HepG2 (cell line): ENCODE measurements at regions not wholly inside any gene's neighbourhood (a gene's known extent, or its start where the extent isn't known, plus 50 kb on each side); places are given as distances from the start of the nearest gene placed in this dataset.

Experiments used
- ATAC-seq: fragments of 200-7000 bp; cut with Tn5 transposase; 3 replicates; pipeline ENCODE4 v1.9.1; 2020; ENCODE audit warnings: mild to moderate bottlenecking, moderate library complexity
- BruUV-seq: library from RNA; stranded (reverse); fragments of 400-500 nt; replicated peaks from 2 replicates; lab custom pipeline; 2021; lab: Mats Ljungman, UMichigan
- CTCF ChIA-PET: fragments of 300-600 bp; formaldehyde crosslinking; extraction: SDS; loops from one replicate; lab custom pipeline; 2021; ENCODE audit warnings: low total read pairs, inconsistent platforms, low intra/inter-chr PET ratio; lab: Yijun Ruan, JAX
- POLR2A ChIA-PET: fragments of 350-600 bp; sonication (Branson Sonifier 250); formaldehyde crosslinking; loops from one replicate; lab custom pipeline; 2020; ENCODE audit warnings: antibody characterized with exemption, inconsistent platforms; lab: Yijun Ruan, JAX
- DNase-seq: peaks from one replicate; pipeline ENCODE4 v3.0.0-alpha.2; 2015; ENCODE audit warnings: low spot score
- FAIRE-seq: peaks from 3 replicates; lab custom pipeline; 2011; peaks lifted over from hg19 to GRCh38; lab: Jason Lieb, UNC
- H2AFZ ChIP-seq: one replicate; pipeline ENCODE4 v1.6.1; 2011; ENCODE audit warnings: low read length, inconsistent platforms
- H3K27ac ChIP-seq: fragments of 300-600 bp; 3 replicates; pipeline ENCODE4 v1.8.0; 2011; ENCODE audit warnings: mixed run types, mild to moderate bottlenecking, mixed read lengths, low read length, inconsistent platforms; ENCODE audit not compliant: insufficient read depth; ENCODE audit errors: extremely low read length
- H3K27me3 ChIP-seq, 2 experiments: fragments of 200-600 bp in 1 of 2; 2 replicates in 1 of 2; 3 replicates in 1 of 2; pipeline versions ENCODE4 v1.6.0 to v1.8.0; 2011; ENCODE audit warnings: low read length in 2 of 2, mild to moderate bottlenecking in 2 of 2, moderate library complexity in 2 of 2, inconsistent platforms in 1 of 2; ENCODE audit not compliant: insufficient read depth in 2 of 2, control insufficient read depth in 1 of 2
- H3K36me3 ChIP-seq, 2 experiments: fragments of 200-600 bp in 1 of 2; replicated peaks in 1 of 2; 2 replicates in 1 of 2; 3 replicates in 1 of 2; pipeline versions ENCODE4 v1.5.1 to v1.8.0; 2011; ENCODE audit warnings: low read length in 2 of 2, inconsistent platforms in 1 of 2; ENCODE audit not compliant: insufficient read depth in 2 of 2, control insufficient read depth in 1 of 2
- H3K4me1 ChIP-seq: 2 replicates; pipeline ENCODE4 v1.5.1; 2012; ENCODE audit warnings: low read length, inconsistent platforms; ENCODE audit not compliant: insufficient read depth
- H3K4me2 ChIP-seq: 2 replicates; pipeline ENCODE4 v1.6.0; 2011; ENCODE audit warnings: low read depth, low read length, inconsistent platforms
- H3K4me3 ChIP-seq, 3 experiments: fragments of 200-600 bp in 1 of 3; sonication (generic), shearing (Covaris generic) in 1 of 3; replicated peaks in 1 of 3; 2 replicates each; pipeline ENCODE4 v1.5.1; 2011 to 2016; ENCODE audit warnings: low read length in 3 of 3, inconsistent platforms in 2 of 3, low read depth in 2 of 3, mild to moderate bottlenecking in 2 of 3, control low read depth in 1 of 3, mixed read lengths in 1 of 3; ENCODE audit not compliant: insufficient read depth in 1 of 3
- H3K79me2 ChIP-seq: one replicate; pipeline ENCODE4 v1.6.1; 2011; ENCODE audit warnings: low read length, inconsistent platforms; ENCODE audit not compliant: insufficient read depth
- H3K9ac ChIP-seq: 2 replicates; pipeline ENCODE4 v1.6.0; 2011; ENCODE audit warnings: mild to moderate bottlenecking, low read depth, low read length, inconsistent platforms; ENCODE audit not compliant: insufficient read depth
- H3K9me3 ChIP-seq: 2 replicates; pipeline ENCODE4 v1.5.1; 2012; ENCODE audit warnings: mild to moderate bottlenecking, low read length
- H4K20me1 ChIP-seq: 2 replicates; pipeline ENCODE4 v1.6.0; 2011; ENCODE audit warnings: inconsistent platforms, mild to moderate bottlenecking, low read length, moderate library complexity; ENCODE audit not compliant: insufficient read depth
- BRCA1 ChIP-seq: sonication (generic); formaldehyde crosslinking; IDR thresholded peaks from 2 replicates; pipeline ENCODE4 v1.4.0; 2020; ENCODE audit warnings: missing genetic modification reagents
- GATAD1 ChIP-seq: IDR thresholded peaks from 2 replicates; pipeline ENCODE4 v1.6.1; 2016; ENCODE audit warnings: missing genetic modification reagents, missing compliant biosample characterization
- MED13 ChIP-seq: sonication (generic); formaldehyde crosslinking; IDR thresholded peaks from 2 replicates; pipeline ENCODE4 v1.5.0; 2020; ENCODE audit warnings: missing genetic modification reagents
- ZFP36L1 ChIP-seq: sonication (generic); formaldehyde crosslinking; IDR thresholded peaks from 2 replicates; pipeline ENCODE4 v1.8.0; 2022; ENCODE audit warnings: mild to moderate bottlenecking, missing genetic modification reagents, moderate library complexity
- ZFP37 ChIP-seq: sonication (generic); formaldehyde crosslinking; IDR thresholded peaks from 2 replicates; pipeline ENCODE4 v1.4.0; 2020; ENCODE audit warnings: missing genetic modification reagents, borderline replicate concordance
- ZNF251 ChIP-seq: sonication (generic); formaldehyde crosslinking; IDR thresholded peaks from 2 replicates; pipeline ENCODE4 v1.9.0; 2021; ENCODE audit warnings: mild to moderate bottlenecking, missing genetic modification reagents
- ZNF546 ChIP-seq: sonication (generic); formaldehyde crosslinking; conservative IDR thresholded peaks from 2 replicates; pipeline ENCODE4 v1.8.1; 2023; ENCODE audit warnings: mild to moderate bottlenecking, missing genetic modification reagents
- ZNF670 ChIP-seq: sonication (generic); formaldehyde crosslinking; IDR thresholded peaks from 2 replicates; pipeline ENCODE4 v1.8.0; 2022; ENCODE audit warnings: mild to moderate bottlenecking, missing genetic modification reagents, borderline replicate concordance
- ZZZ3 ChIP-seq: sonication (generic); formaldehyde crosslinking; IDR thresholded peaks from 2 replicates; pipeline ENCODE4 v1.4.0; 2020; ENCODE audit warnings: missing genetic modification reagents, mild to moderate bottlenecking, borderline replicate concordance
- WGBS: methylation state at CpG from one replicate; pipeline ENCODE4 v1.1.6; 2017; ENCODE audit warnings: low lambda C conversion rate; 5-methylcytosine and 5-hydroxymethylcytosine counted together
- in situ Hi-C: cut with HindIII; loops from 2 replicates; pipeline ENCODE4 v1.10.0; 2017; ENCODE audit warnings: low pct_unique_long_range_greater_than_20kb; ENCODE audit not compliant: extremely low pct_ligation_motif_present
- intact Hi-C: fragments of 100-400 bp; cut with micrococcal nuclease; formaldehyde crosslinking; loops from one replicate; pipeline ENCODE4 v1.10.0; 2022; ENCODE audit not compliant: unreplicated experiment
- TF ChIP-seq, protein P1 (sequence below), 2 experiments: IDR thresholded peaks; 2 replicates each; pipeline ENCODE4 v1.6.1; 2011 to 2012; ENCODE audit warnings: low read length in 2 of 2, borderline replicate concordance in 1 of 2, low read depth in 1 of 2, mild to moderate bottlenecking in 1 of 2, moderate library complexity in 1 of 2
- TF ChIP-seq, protein P2 (sequence below): sonication (generic); formaldehyde crosslinking; conservative IDR thresholded peaks from 2 replicates; pipeline ENCODE4 v1.4.0; 2020; ENCODE audit warnings: missing genetic modification reagents
- TF ChIP-seq, protein P3 (sequence below): sonication (generic); formaldehyde crosslinking; IDR thresholded peaks from 2 replicates; pipeline ENCODE4 v1.5.0; 2020; ENCODE audit warnings: mild to moderate bottlenecking, missing genetic modification reagents
- TF ChIP-seq, protein P4 (sequence below): sonication (generic); formaldehyde crosslinking; IDR thresholded peaks from 2 replicates; pipeline ENCODE4 v1.4.0; 2020; ENCODE audit warnings: mild to moderate bottlenecking, missing genetic modification reagents
- TF ChIP-seq, protein P5 (sequence below): sonication (generic); formaldehyde crosslinking; IDR thresholded peaks from 2 replicates; pipeline ENCODE4 v1.8.1; 2023; ENCODE audit warnings: mild to moderate bottlenecking, missing genetic modification reagents, borderline replicate concordance

DNA sequence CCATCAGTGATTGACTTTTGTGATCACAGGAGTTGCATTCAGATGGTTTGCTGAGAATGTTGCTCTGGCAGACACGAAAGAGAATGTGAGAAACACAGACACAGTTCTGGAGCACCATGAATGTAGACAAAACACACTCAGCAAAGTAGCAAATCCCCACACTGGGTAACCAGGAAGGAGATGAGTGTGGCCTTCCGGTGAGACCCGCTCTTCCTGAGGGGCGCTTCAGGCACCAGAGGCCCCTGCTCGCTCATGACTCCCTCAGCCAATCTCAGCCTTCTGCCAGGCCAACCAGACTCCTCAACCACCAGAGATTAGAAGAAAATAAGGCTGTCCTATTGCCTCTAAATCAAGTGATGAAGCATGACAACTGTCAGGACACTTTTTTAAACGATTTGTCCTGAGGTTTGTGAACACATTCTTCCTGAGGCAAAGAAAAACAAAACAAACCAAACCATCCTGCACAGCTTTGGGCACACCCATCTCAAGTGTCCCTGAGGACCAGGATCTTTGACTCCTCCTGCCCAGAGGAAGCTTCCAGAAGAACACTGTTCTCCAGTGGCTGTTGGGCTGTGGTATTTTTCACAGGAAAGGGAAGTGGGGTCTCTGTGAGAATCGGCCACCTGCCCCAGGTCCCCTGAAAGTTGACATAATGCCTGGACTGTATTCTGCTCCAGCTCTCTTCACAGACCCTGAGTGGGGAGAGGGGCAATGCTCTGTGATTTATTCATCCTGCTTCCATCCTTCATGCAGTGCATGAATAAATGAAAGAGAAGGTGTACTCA is 152.8 kb downstream of the BCL11A start (continued):
- TF ChIP-seq, protein P1, sequence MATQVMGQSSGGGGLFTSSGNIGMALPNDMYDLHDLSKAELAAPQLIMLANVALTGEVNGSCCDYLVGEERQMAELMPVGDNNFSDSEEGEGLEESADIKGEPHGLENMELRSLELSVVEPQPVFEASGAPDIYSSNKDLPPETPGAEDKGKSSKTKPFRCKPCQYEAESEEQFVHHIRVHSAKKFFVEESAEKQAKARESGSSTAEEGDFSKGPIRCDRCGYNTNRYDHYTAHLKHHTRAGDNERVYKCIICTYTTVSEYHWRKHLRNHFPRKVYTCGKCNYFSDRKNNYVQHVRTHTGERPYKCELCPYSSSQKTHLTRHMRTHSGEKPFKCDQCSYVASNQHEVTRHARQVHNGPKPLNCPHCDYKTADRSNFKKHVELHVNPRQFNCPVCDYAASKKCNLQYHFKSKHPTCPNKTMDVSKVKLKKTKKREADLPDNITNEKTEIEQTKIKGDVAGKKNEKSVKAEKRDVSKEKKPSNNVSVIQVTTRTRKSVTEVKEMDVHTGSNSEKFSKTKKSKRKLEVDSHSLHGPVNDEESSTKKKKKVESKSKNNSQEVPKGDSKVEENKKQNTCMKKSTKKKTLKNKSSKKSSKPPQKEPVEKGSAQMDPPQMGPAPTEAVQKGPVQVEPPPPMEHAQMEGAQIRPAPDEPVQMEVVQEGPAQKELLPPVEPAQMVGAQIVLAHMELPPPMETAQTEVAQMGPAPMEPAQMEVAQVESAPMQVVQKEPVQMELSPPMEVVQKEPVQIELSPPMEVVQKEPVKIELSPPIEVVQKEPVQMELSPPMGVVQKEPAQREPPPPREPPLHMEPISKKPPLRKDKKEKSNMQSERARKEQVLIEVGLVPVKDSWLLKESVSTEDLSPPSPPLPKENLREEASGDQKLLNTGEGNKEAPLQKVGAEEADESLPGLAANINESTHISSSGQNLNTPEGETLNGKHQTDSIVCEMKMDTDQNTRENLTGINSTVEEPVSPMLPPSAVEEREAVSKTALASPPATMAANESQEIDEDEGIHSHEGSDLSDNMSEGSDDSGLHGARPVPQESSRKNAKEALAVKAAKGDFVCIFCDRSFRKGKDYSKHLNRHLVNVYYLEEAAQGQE (IDR thresholded peaks at IDR 0.05; ENCODE audit: borderline replicate concordance in 1 of 2, low read depth in 1 of 2, low read length in 2 of 2): no peak
- no peak for TF ChIP-seq GATAD1 (CRISPR knock-in tag)

DNA sequence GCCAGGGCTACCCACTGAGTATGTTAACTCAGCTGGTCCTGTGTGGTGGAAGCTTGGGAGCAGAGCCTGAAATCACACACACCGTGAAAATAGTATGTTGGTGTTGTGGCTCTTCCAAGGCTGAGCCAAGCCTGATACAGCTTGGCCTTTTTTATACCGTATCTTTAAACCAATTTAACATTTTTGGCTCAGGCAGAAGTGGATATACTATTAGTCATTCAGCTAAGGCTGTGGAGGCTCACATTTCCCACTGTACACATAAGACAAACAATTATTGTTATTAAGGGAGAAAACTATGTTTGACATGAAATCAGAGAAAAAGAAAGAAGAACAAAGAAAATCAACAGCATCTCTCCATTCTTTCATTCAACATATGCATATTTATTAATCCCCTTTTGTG is 159.0 kb downstream of the BCL11A start:
- ATAC-seq (no peak), FAIRE-seq (no peak), DNase-seq (no peak)
- peaks cover 0 to 10% of the 10 kb centered on the region in 2 experiments; a peak in 2 of 5 replicates for H3K27me3 ChIP-seq
- no peaks in the 10 kb centered on the region for H3K9me3 ChIP-seq
- in situ Hi-C loops (no loop called here), intact Hi-C loops (no loop called here)
- H3K27ac ChIP-seq: no peak overlapping the region
- no peaks in the 10 kb centered on the region for H4K20me1 ChIP-seq
- no TSS peak for BruUV-seq
- H3K36me3 ChIP-seq: no peaks in the 10 kb centered on the region
- ChIA-PET POLR2A (no interaction called here), CTCF (no interaction called here)
- H3K4me2 ChIP-seq: no peak overlapping the region
- H2AFZ ChIP-seq: no peak overlapping the region
- H3K9ac ChIP-seq: no peak overlapping the region
- no peaks in the 10 kb centered on the region for H3K79me2 ChIP-seq
- WGBS: 43% methylated on average over 2 of the region's 2 CpGs
- no peak overlapping the region for H3K4me3 ChIP-seq
- no peaks in the 10 kb centered on the region for H3K4me1 ChIP-seq
- TF ChIP-seq, protein P2, sequence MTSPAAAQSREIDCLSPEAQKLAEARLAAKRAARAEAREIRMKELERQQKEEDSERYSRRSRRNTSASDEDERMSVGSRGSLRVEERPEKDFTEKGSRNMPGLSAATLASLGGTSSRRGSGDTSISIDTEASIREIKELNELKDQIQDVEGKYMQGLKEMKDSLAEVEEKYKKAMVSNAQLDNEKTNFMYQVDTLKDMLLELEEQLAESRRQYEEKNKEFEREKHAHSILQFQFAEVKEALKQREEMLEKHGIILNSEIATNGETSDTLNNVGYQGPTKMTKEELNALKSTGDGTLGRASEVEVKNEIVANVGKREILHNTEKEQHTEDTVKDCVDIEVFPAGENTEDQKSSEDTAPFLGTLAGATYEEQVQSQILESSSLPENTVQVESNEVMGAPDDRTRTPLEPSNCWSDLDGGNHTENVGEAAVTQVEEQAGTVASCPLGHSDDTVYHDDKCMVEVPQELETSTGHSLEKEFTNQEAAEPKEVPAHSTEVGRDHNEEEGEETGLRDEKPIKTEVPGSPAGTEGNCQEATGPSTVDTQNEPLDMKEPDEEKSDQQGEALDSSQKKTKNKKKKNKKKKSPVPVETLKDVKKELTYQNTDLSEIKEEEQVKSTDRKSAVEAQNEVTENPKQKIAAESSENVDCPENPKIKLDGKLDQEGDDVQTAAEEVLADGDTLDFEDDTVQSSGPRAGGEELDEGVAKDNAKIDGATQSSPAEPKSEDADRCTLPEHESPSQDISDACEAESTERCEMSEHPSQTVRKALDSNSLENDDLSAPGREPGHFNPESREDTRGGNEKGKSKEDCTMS (CRISPR knock-in tag): no peak
- no peak for TF ChIP-seq MED13 (CRISPR knock-in tag)
- TF ChIP-seq, protein P3, sequence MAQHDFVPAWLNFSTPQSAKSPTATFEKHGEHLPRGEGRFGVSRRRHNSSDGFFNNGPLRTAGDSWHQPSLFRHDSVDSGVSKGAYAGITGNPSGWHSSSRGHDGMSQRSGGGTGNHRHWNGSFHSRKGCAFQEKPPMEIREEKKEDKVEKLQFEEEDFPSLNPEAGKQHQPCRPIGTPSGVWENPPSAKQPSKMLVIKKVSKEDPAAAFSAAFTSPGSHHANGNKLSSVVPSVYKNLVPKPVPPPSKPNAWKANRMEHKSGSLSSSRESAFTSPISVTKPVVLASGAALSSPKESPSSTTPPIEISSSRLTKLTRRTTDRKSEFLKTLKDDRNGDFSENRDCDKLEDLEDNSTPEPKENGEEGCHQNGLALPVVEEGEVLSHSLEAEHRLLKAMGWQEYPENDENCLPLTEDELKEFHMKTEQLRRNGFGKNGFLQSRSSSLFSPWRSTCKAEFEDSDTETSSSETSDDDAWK: no peak
- TF ChIP-seq, protein P4, sequence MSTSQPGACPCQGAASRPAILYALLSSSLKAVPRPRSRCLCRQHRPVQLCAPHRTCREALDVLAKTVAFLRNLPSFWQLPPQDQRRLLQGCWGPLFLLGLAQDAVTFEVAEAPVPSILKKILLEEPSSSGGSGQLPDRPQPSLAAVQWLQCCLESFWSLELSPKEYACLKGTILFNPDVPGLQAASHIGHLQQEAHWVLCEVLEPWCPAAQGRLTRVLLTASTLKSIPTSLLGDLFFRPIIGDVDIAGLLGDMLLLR (CRISPR knock-in tag): no peak
- TF ChIP-seq, protein P5, sequence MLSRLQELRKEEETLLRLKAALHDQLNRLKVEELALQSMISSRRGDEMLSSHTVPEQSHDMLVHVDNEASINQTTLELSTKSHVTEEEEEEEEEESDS (CRISPR knock-in tag): no peak
- TF ChIP-seq BRCA1 (CRISPR knock-in tag): no peak
- no peak for TF ChIP-seq ZNF251 (CRISPR knock-in tag)
- TF ChIP-seq ZZZ3: no peak
- no peak for TF ChIP-seq ZNF546 (CRISPR knock-in tag)
- TF ChIP-seq ZFP36L1: no peak
- TF ChIP-seq ZNF670 (CRISPR knock-in tag): no peak
- TF ChIP-seq ZFP37 (CRISPR knock-in tag): no peak
